ENCODE measurements at regions not wholly inside any gene's neighbourhood (a gene's known extent, or its start where the extent isn't known, plus 50 kb on each side); places are given as distances from the start of the nearest gene placed in this dataset.

- TF ChIP-seq CTCF (IDR thresholded peaks at IDR 0.05) (no peak), POLR2A (IDR thresholded peaks at IDR 0.05) (no peak)
Measured at GRCh38 chr3:193764959-193765358, 172.0 kb downstream of the OPA1 start.
